IMR-90 (cell line): ENCODE measurements at regions not wholly inside any gene's neighbourhood (a gene's known extent, or its start where the extent isn't known, plus 50 kb on each side); places are given as distances from the start of the nearest gene placed in this dataset.

Experiments
- ATAC-seq: fragments of 200-7000 bp; cut with Tn5 transposase; 2 replicates; pipeline ENCODE4 v1.9.1; 2020; ENCODE audit warnings: low read depth, mild to moderate bottlenecking, moderate library complexity
- BruUV-seq: library from RNA; stranded (reverse); fragments of 400-500 nt; replicated peaks from 2 replicates; lab custom pipeline; 2021; lab: Mats Ljungman, UMichigan
- CTCF ChIA-PET: fragments of 300-600 bp; formaldehyde crosslinking; extraction: SDS; loops from one replicate; lab custom pipeline; 2021; ENCODE audit warnings: antibody characterized with exemption; lab: Yijun Ruan, JAX
- POLR2A ChIA-PET: fragments of 300-600 bp; sonication (Branson Sonifier 250); formaldehyde crosslinking; loops from one replicate; lab custom pipeline; 2022; ENCODE audit warnings: antibody characterized with exemption; ENCODE audit not compliant: unreplicated experiment; lab: Charles Lee
- DNase-seq: peaks from one replicate; pipeline ENCODE4 v3.0.0; 2013
- H2AFZ ChIP-seq: replicated peaks from 2 replicates; pipeline ENCODE3; 2013; ENCODE audit warnings: low read length, mild to moderate bottlenecking; ENCODE audit not compliant: poor library complexity
- H2AK5ac ChIP-seq: 2 replicates; pipeline ENCODE4 v1.6.1; 2013; ENCODE audit warnings: low read depth, low read length, inconsistent platforms
- H2AK9ac ChIP-seq: replicated peaks from 2 replicates; pipeline ENCODE3; 2013; ENCODE audit warnings: mild to moderate bottlenecking, low read depth, low read length, moderate library complexity; ENCODE audit not compliant: poor library complexity
- H2BK120ac ChIP-seq: 2 replicates; pipeline ENCODE4 v1.6.1; 2013; ENCODE audit warnings: low read depth, low read length, inconsistent platforms
- H2BK15ac ChIP-seq: 3 replicates; pipeline ENCODE4 v1.6.1; 2013; ENCODE audit warnings: low read depth, low read length, inconsistent platforms
- H2BK20ac ChIP-seq: 2 replicates; pipeline ENCODE4 v1.6.1; 2013; ENCODE audit warnings: low read depth, mild to moderate bottlenecking, inconsistent platforms, low read length, moderate library complexity
- H2BK5ac ChIP-seq: 2 replicates; pipeline ENCODE4 v1.6.1; 2013; ENCODE audit warnings: mild to moderate bottlenecking, low read depth, low read length, inconsistent platforms; ENCODE audit not compliant: poor library complexity, severe bottlenecking
- H3K14ac ChIP-seq: replicated peaks from 2 replicates; pipeline ENCODE4 v1.6.1; 2013; ENCODE audit warnings: low read depth, low read length, inconsistent platforms
- H3K18ac ChIP-seq: 2 replicates; pipeline ENCODE4 v1.6.1; 2013; ENCODE audit warnings: low read depth, low read length, control low read depth
- H3K23ac ChIP-seq: 2 replicates; pipeline ENCODE4 v1.6.1; 2013; ENCODE audit warnings: low read depth, low read length, inconsistent platforms
- H3K27ac ChIP-seq: 2 replicates; pipeline ENCODE4 v1.5.1; 2013; ENCODE audit warnings: mild to moderate bottlenecking, control low read depth, low read length; ENCODE audit not compliant: insufficient read depth
- H3K27me3 ChIP-seq: 2 replicates; pipeline ENCODE4 v1.6.1; 2013; ENCODE audit warnings: low read length; ENCODE audit not compliant: control insufficient read depth, insufficient read depth
- H3K36me3 ChIP-seq: 2 replicates; pipeline ENCODE4 v1.6.1; 2013; ENCODE audit warnings: low read length, mixed read lengths; ENCODE audit not compliant: control insufficient read depth, insufficient read depth
- H3K4ac ChIP-seq: 2 replicates; pipeline ENCODE4 v1.6.1; 2013; ENCODE audit warnings: low read depth, low read length, inconsistent platforms
- H3K4me1 ChIP-seq: 2 replicates; pipeline ENCODE4 v1.6.1; 2013; ENCODE audit warnings: low read length, mixed read lengths; ENCODE audit not compliant: control insufficient read depth, insufficient read depth
- H3K4me2 ChIP-seq: 2 replicates; pipeline ENCODE4 v1.6.1; 2013; ENCODE audit warnings: low read depth, mild to moderate bottlenecking, control low read depth, low read length, moderate library complexity
- H3K4me3 ChIP-seq: 2 replicates; pipeline ENCODE4 v1.5.1; 2013; ENCODE audit warnings: low read depth, mild to moderate bottlenecking, control low read depth, low read length, moderate library complexity; ENCODE audit not compliant: insufficient read depth
- H3K56ac ChIP-seq: 2 replicates; pipeline ENCODE4 v1.6.1; 2013; ENCODE audit warnings: low read length, inconsistent platforms; ENCODE audit not compliant: insufficient read depth; ENCODE audit errors: extremely low read depth
- H3K79me1 ChIP-seq, 2 experiments: 2 replicates each; pipeline ENCODE4 v1.6.1; 2013; ENCODE audit warnings: low read length in 2 of 2, inconsistent platforms in 1 of 2, low read depth in 1 of 2
- H3K9ac ChIP-seq: 2 replicates; pipeline ENCODE4 v1.6.1; 2013; ENCODE audit warnings: low read depth, low read length, control low read depth
- H3K9me1 ChIP-seq: 2 replicates; pipeline ENCODE4 v1.6.1; 2013; ENCODE audit warnings: low read length, inconsistent platforms; ENCODE audit not compliant: insufficient read depth
- H3K9me3 ChIP-seq: 2 replicates; pipeline ENCODE4 v1.6.1; 2013; ENCODE audit warnings: low read length; ENCODE audit not compliant: control insufficient read depth, insufficient read depth
- H4K20me1 ChIP-seq: 2 replicates; pipeline ENCODE4 v1.6.1; 2013; ENCODE audit warnings: low read length, inconsistent platforms; ENCODE audit not compliant: insufficient read depth
- H4K5ac ChIP-seq: 2 replicates; pipeline ENCODE4 v1.6.1; 2013; ENCODE audit warnings: mild to moderate bottlenecking, low read depth, low read length, control low read depth
- H4K8ac ChIP-seq, 2 experiments: 2 replicates each; pipeline ENCODE4 v1.6.1; 2013; ENCODE audit warnings: low read depth in 2 of 2, low read length in 2 of 2, control low read depth in 1 of 2, inconsistent platforms in 1 of 2
- H4K91ac ChIP-seq: 2 replicates; pipeline ENCODE4 v1.6.1; 2013; ENCODE audit warnings: low read depth, low read length, inconsistent platforms; ENCODE audit not compliant: insufficient read depth
- MAFK ChIP-seq: IDR thresholded peaks from 2 replicates; pipeline ENCODE4 v1.6.1; 2012; ENCODE audit warnings: low read depth, low read length, improper control_type of control experiment
- NFE2L2 ChIP-seq: fragments of 150-350 bp; IDR thresholded peaks from 2 replicates; pipeline ENCODE4 v1.6.1; 2016; ENCODE audit warnings: low read depth, mild to moderate bottlenecking, low read length
- RCOR1 ChIP-seq: IDR thresholded peaks from 2 replicates; pipeline ENCODE4 v1.6.1; 2012; ENCODE audit warnings: mild to moderate bottlenecking, low read length, improper control_type of control experiment; ENCODE audit not compliant: insufficient replicate concordance
- WGBS, 2 experiments: methylation state at CpG; one replicate each; pipeline versions ENCODE4 v1.1.5 to v1.1.7; 2013; ENCODE audit warnings: missing lambda C conversion rate in 2 of 2; ENCODE audit not compliant: insufficient read length in 1 of 2; ENCODE audit errors: extremely low coverage in 2 of 2; 5-methylcytosine and 5-hydroxymethylcytosine counted together
- dilution Hi-C: fragments of 300-500 bp; cut with HindIII; formaldehyde crosslinking; loops from one replicate; pipeline ENCODE4 v1.14.3; 2018; ENCODE audit warnings: low sequenced_read_pairs; ENCODE audit not compliant: unreplicated experiment
- in situ Hi-C: fragments of 300-500 bp; cut with MboI; formaldehyde crosslinking; loops from 3 replicates; pipeline ENCODE4 v1.14.3; 2019; ENCODE audit warnings: low sequenced_read_pairs, inconsistent platforms, mixed read lengths
- intact Hi-C: fragments of 100-400 bp; cut with micrococcal nuclease; formaldehyde crosslinking; loops from 2 replicates; pipeline ENCODE4 v1.10.0; 2022

DNA sequence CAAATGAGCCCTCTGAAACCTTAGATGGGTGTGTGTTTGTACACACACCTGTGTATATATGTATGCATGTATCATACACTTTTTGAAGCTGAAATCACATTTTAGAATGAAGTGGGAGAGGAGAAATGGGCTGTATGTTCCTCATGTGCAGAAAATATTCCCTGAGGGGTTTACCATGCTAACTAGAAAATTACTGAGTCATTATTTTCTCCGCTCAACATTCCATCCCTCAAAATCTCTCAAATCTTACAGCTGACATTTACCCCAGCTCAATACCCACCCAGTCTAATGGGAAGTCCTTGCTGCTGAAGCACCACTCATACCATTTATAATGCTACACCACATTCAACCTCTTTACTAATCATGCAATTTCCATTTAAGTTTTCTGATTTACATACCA, 138.6 kb downstream of the P2RY1 start:
- intact Hi-C loops: no loop called here
- H3K27ac ChIP-seq: no peak overlapping the region
- no peak overlapping the region for H3K14ac ChIP-seq
- TF ChIP-seq NFE2L2 (no peak), RCOR1 (no peak), MAFK (no peak)
- no peaks in the 10 kb centered on the region for H3K9me3 ChIP-seq
- no peaks in the 10 kb centered on the region for H3K9me1 ChIP-seq
- ATAC-seq: no peak
- H3K36me3 ChIP-seq: no peaks in the 10 kb centered on the region
- H3K4me3 ChIP-seq: no peak overlapping the region
- no peaks in the 10 kb centered on the region for H3K27me3 ChIP-seq
- H4K20me1 ChIP-seq: no peaks in the 10 kb centered on the region
- H4K5ac ChIP-seq: no peak overlapping the region
- CTCF ChIA-PET: no interaction called here
- POLR2A ChIA-PET: no interaction called here
- H2AFZ ChIP-seq: no peak overlapping the region
- H3K56ac ChIP-seq: no peak overlapping the region
- no peak overlapping the region for H2AK5ac ChIP-seq
- no peak overlapping the region for H2BK120ac ChIP-seq
- no peak overlapping the region for H3K18ac ChIP-seq
- H3K4ac ChIP-seq: no peak overlapping the region
- 100% methylated on average over 1 of the region's 1 CpG; no CpG with 5 or more reads in 1 of the 2 experiments for WGBS, 2 experiments
- no peaks in the 10 kb centered on the region for H3K79me1 ChIP-seq
- no peak overlapping the region for H4K91ac ChIP-seq
- H2BK20ac ChIP-seq: no peak overlapping the region
- dilution Hi-C loops: no loop called here
- BruUV-seq: no TSS peak
- H3K4me1 ChIP-seq: no peaks in the 10 kb centered on the region
- no peak overlapping the region for H4K8ac ChIP-seq
- H2AK9ac ChIP-seq: no peak overlapping the region
- H2BK15ac ChIP-seq: no peak overlapping the region
- H2BK5ac ChIP-seq: no peak overlapping the region
- no peak overlapping the region for H3K9ac ChIP-seq
- no peak for DNase-seq
- H3K23ac ChIP-seq: no peak overlapping the region
- H3K4me2 ChIP-seq: no peak overlapping the region
- in situ Hi-C loops: no loop called here
